ENCODE measurements at regions not wholly inside any gene's neighbourhood (a gene's known extent, or its start where the extent isn't known, plus 50 kb on each side); places are given as distances from the start of the nearest gene placed in this dataset.

DNA sequence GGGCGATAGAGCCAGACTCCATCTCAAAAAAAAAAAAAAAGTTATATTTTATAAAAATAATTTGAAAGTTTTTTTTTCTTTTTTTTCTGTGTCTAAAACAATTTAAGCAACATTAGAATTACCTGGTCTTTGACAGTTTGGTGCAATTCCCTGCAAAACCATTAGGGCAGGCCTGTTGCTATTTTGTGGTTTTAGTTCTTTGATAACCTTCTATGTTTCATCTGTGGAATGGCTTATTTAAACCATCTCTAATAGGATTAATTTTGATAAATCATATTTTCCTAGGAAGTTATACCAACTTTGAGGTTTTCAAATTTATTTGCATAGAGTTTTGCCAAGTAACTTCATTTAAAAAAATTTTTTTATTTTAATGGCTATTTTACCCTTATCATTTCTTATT, 141.2 kb upstream of the TWIST2 start:
- WGBS, 2 donors: 91 to 97% methylated on average over 1 of the region's 1 CpG
- H3K4me1 ChIP-seq (ENCODE audit: control insufficient read depth in 5 of 5, insufficient read depth in 5 of 5, low read length in 5 of 5): peaks cover 0 to 5% (median 0%) of the 10 kb centered on the region in 5 donors
- no peak overlapping the region for H3K27ac ChIP-seq (ENCODE audit: low read depth in 1 of 2, low read length in 1 of 2)
- H3K4me3 ChIP-seq: no peak overlapping the region
- no peak for ATAC-seq (ENCODE audit: insufficient read depth, low FRiP score)
- H3K27me3 ChIP-seq (ENCODE audit: control insufficient read depth in 3 of 3, insufficient read depth in 3 of 3, low read length in 2 of 3): no peaks in the 10 kb centered on the region
- no peak for DNase-seq
- no peaks in the 10 kb centered on the region for H3K9me3 ChIP-seq (ENCODE audit: control insufficient read depth in 4 of 4, insufficient read depth in 3 of 4, low read length in 3 of 4)
- TF ChIP-seq CTCF (IDR thresholded peaks at IDR 0.05; ENCODE audit: control extremely low read depth, extremely low read depth): no peak
- H3K9ac ChIP-seq (ENCODE audit: insufficient read depth in 1 of 2, low read length in 2 of 2): no peak overlapping the region
- no peaks in the 10 kb centered on the region for H3K36me3 ChIP-seq (ENCODE audit: control insufficient read depth in 4 of 4, insufficient read depth in 4 of 4, low read length in 4 of 4)

DNA sequence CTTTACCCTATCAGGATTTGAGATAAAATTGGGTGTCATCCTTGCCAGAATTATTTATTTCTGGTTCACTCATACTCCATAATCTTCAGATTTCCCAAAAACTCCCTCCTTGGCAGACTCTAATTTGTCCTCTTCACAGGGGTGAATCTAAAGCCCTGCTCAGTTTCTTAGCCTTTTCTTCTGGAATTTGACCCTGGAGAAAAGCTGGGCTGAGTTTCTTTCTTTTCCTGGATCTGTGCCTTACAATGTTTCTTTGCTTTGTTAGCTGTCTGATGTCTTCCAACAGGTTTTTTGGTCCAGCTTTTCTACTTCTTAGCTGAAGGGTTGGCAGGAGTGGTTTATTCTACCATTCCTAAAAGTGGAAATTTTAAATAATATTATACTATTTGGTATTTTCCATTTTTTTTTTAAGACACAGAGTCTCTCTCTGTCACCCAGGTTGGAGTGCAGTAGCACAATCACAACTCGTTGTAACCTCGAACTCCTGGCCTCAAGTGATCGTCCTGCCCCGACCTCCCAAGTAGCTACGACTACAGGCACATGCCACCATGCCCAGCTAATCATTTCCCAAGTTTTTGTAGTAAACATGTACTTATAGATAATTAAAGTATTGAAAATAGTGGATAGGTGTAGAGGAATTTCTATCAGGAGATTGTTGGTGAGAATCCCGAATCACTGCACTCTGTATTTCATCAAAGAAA, 138.4 kb upstream of the TWIST2 start:
- peaks cover 0 to 5% (median 0%) of the 10 kb centered on the region in 4 donors for H3K9me3 ChIP-seq (ENCODE audit: control insufficient read depth in 4 of 4, insufficient read depth in 3 of 4, low read length in 3 of 4)
- DNase-seq (peak in 2 of 3 donors; percentile 28 to 56), ATAC-seq (ENCODE audit: insufficient read depth, low FRiP score) (no peak)
- WGBS, 2 donors: 70 to 83% methylated on average over 6 of the region's 6 CpGs
- H3K36me3 ChIP-seq (ENCODE audit: control insufficient read depth in 4 of 4, insufficient read depth in 4 of 4, low read length in 4 of 4): no peaks in the 10 kb centered on the region
- no peak overlapping the region for H3K4me3 ChIP-seq
- H3K9ac ChIP-seq (ENCODE audit: insufficient read depth in 1 of 2, low read length in 2 of 2): no peak overlapping the region
- peaks cover 0 to 3% (median 0%) of the 10 kb centered on the region in 5 donors for H3K4me1 ChIP-seq (ENCODE audit: control insufficient read depth in 5 of 5, insufficient read depth in 5 of 5, low read length in 5 of 5)
- peaks cover 0 to 4% (median 0%) of the 10 kb centered on the region in 3 donors for H3K27me3 ChIP-seq (ENCODE audit: control insufficient read depth in 3 of 3, insufficient read depth in 3 of 3, low read length in 2 of 3)
- no peak overlapping the region for H3K27ac ChIP-seq (ENCODE audit: low read depth in 1 of 2, low read length in 1 of 2)
- TF ChIP-seq CTCF (IDR thresholded peaks at IDR 0.05; ENCODE audit: control extremely low read depth, extremely low read depth): no peak

GRCh38 chr2:238710032-238710735, 137.7 kb upstream of the TWIST2 start:
- Histone ChIP-seq H3K9ac (ENCODE audit: insufficient read depth in 1 of 2, low read length in 2 of 2) (no peak overlapping the region), H3K4me3 (no peak overlapping the region), H3K9me3 (ENCODE audit: control insufficient read depth in 4 of 4, insufficient read depth in 3 of 4, low read length in 3 of 4) (peaks cover 0 to 5% (median 0%) of the 10 kb centered on the region in 4 donors), H3K4me1 (ENCODE audit: control insufficient read depth in 5 of 5, insufficient read depth in 5 of 5, low read length in 5 of 5) (peaks cover 0 to 3% (median 0%) of the 10 kb centered on the region in 5 donors), H3K27ac (ENCODE audit: low read depth in 1 of 2, low read length in 1 of 2) (no peak overlapping the region), H3K27me3 (ENCODE audit: control insufficient read depth in 3 of 3, insufficient read depth in 3 of 3, low read length in 2 of 3) (peaks cover 0 to 4% (median 2%) of the 10 kb centered on the region in 3 donors), H3K36me3 (ENCODE audit: control insufficient read depth in 4 of 4, insufficient read depth in 4 of 4, low read length in 4 of 4) (no peaks in the 10 kb centered on the region)
- DNase-seq (no peak), ATAC-seq (ENCODE audit: insufficient read depth, low FRiP score) (no peak)
- 42 to 65% methylated on average over 1 of the region's 1 CpG for WGBS, 2 donors
- TF ChIP-seq CTCF (IDR thresholded peaks at IDR 0.05; ENCODE audit: control extremely low read depth, extremely low read depth): no peak
